ENCODE measurements at regions not wholly inside any gene's neighbourhood (a gene's known extent, or its start where the extent isn't known, plus 50 kb on each side); places are given as distances from the start of the nearest gene placed in this dataset.

DNA sequence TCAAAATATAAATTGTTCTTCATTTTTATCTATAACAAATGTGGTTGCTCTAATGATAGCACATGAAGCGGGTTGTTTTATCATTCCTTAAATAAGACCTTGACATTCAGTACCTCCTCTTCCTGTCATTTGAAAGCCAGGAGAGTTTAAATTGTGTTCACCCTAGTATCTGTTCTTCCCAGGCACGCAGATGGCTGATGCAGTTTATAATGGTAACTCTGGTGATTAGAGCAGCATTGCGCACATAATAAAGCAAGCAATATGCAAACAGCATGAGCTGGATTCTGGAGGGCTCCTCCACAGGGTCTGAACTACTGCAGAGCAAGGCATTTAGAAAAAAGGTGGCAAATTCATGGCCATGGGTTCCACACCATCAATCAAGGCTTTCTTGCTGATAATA is 307.8 kb downstream of the ENC1 start:
- TF ChIP-seq CEBPB (IDR thresholded peaks at IDR 0.05) (no peak), YY1 (IDR thresholded peaks at IDR 0.05; ENCODE audit: low read depth) (no peak), CREB1 (IDR thresholded peaks at IDR 0.05; ENCODE audit: low read depth) (no peak), TAF1 (IDR thresholded peaks at IDR 0.05; ENCODE audit: low read depth) (no peak), EP300 (IDR thresholded peaks at IDR 0.05; ENCODE audit: borderline replicate concordance) (no peak), NFIC (IDR thresholded peaks at IDR 0.05) (no peak), EGR1 (IDR thresholded peaks at IDR 0.05) (no peak), RAD21 (IDR thresholded peaks at IDR 0.05; ENCODE audit: low read depth) (no peak)
- TF ChIP-seq, protein P1, sequence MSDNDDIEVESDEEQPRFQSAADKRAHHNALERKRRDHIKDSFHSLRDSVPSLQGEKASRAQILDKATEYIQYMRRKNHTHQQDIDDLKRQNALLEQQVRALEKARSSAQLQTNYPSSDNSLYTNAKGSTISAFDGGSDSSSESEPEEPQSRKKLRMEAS (IDR thresholded peaks at IDR 0.05), result no peak
- TF ChIP-seq, protein P2, sequence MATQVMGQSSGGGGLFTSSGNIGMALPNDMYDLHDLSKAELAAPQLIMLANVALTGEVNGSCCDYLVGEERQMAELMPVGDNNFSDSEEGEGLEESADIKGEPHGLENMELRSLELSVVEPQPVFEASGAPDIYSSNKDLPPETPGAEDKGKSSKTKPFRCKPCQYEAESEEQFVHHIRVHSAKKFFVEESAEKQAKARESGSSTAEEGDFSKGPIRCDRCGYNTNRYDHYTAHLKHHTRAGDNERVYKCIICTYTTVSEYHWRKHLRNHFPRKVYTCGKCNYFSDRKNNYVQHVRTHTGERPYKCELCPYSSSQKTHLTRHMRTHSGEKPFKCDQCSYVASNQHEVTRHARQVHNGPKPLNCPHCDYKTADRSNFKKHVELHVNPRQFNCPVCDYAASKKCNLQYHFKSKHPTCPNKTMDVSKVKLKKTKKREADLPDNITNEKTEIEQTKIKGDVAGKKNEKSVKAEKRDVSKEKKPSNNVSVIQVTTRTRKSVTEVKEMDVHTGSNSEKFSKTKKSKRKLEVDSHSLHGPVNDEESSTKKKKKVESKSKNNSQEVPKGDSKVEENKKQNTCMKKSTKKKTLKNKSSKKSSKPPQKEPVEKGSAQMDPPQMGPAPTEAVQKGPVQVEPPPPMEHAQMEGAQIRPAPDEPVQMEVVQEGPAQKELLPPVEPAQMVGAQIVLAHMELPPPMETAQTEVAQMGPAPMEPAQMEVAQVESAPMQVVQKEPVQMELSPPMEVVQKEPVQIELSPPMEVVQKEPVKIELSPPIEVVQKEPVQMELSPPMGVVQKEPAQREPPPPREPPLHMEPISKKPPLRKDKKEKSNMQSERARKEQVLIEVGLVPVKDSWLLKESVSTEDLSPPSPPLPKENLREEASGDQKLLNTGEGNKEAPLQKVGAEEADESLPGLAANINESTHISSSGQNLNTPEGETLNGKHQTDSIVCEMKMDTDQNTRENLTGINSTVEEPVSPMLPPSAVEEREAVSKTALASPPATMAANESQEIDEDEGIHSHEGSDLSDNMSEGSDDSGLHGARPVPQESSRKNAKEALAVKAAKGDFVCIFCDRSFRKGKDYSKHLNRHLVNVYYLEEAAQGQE (IDR thresholded peaks at IDR 0.05; ENCODE audit: low read depth), result no peak
